Chondrocyte (in vitro differentiated cells): ENCODE measurements at regions not wholly inside any gene's neighbourhood (a gene's known extent, or its start where the extent isn't known, plus 50 kb on each side); places are given as distances from the start of the nearest gene placed in this dataset.

Experiments
- DNase-seq: peaks from one replicate; pipeline ENCODE4 v3.0.0; 2021; ENCODE audit warnings: mixed read lengths, low spot score
- H3K27ac Mint-ChIP-seq: one replicate; pipeline ENCODE4 v1.8.0; 2021; ENCODE audit warnings: mild to moderate bottlenecking, moderate library complexity, mixed read lengths; ENCODE audit not compliant: unreplicated experiment
- H3K27me3 Mint-ChIP-seq: 2 replicates; pipeline ENCODE4 v1.8.0; 2021; ENCODE audit warnings: low read depth, mixed read lengths
- H3K36me3 Mint-ChIP-seq: 2 replicates; pipeline ENCODE4 v1.8.0; 2021; ENCODE audit warnings: low read depth, mixed read lengths
- H3K4me1 Mint-ChIP-seq: 2 replicates; pipeline ENCODE4 v1.8.0; 2021; ENCODE audit warnings: low read depth, mild to moderate bottlenecking, mixed read lengths
- H3K4me3 Mint-ChIP-seq: one replicate; pipeline ENCODE4 v1.8.0; 2021; ENCODE audit warnings: mild to moderate bottlenecking, moderate library complexity, mixed read lengths; ENCODE audit not compliant: unreplicated experiment
- H3K9me3 Mint-ChIP-seq: 2 replicates; pipeline ENCODE4 v1.8.0; 2021; ENCODE audit warnings: low read depth, mixed read lengths
- TF ChIP-seq, protein P1 (sequence below): fragments of 200-600 bp; sonication (generic); IDR thresholded peaks from 2 replicates; pipeline ENCODE4 v1.5.0; 2021; ENCODE audit warnings: antibody characterized with exemption, mild to moderate bottlenecking, moderate library complexity

DNA sequence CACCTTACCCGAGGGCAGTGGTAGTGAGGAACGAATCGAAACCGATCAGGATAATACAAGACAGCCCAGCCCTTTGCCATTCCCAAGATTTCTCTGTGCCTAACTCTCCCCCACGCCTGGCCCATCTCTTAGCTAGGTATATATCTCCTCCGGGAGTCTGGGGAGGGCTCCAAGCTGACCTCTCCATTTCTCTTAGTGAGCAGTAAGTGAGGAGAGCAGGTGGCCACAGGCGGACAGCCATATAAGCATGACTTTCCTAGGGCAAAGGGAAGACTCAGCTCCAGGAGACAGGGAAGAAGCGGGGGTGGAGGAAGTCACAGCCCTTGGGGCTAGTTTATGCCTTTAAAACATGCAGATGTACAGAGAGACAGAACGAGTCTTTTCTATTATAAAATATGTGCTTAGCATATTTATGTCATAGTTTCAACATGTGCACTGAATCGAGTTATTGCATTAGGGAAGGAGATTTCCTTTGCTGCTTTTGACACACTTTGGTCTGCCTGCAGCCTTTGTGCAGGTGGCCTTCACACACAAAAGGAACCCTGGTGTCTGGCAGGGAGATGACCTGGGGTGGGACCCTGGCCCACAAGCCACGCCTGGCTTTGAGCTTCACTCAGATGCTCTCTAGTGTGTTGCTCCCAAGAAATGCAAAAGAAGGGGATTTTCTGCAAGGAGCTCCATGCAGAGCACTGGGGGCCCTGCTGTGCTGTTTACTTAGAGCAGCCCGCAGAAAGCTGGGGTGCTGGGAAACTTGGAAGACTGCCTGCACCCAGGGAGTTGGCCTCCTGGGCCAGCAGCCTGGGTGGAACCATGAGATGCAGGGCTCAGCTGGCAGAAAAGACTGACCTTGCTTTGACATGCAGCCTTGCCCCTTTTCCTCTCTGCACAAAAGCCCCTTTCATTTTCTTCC lies 613.3 kb downstream of the BCOR start:
- H3K36me3 Mint-ChIP-seq, result no peaks in the 10 kb centered on the region
- no peak overlapping the region for H3K27ac Mint-ChIP-seq
- no peaks in the 10 kb centered on the region for H3K9me3 Mint-ChIP-seq
- peaks cover 3% of the 10 kb centered on the region for H3K4me1 Mint-ChIP-seq
- TF ChIP-seq, protein P1, sequence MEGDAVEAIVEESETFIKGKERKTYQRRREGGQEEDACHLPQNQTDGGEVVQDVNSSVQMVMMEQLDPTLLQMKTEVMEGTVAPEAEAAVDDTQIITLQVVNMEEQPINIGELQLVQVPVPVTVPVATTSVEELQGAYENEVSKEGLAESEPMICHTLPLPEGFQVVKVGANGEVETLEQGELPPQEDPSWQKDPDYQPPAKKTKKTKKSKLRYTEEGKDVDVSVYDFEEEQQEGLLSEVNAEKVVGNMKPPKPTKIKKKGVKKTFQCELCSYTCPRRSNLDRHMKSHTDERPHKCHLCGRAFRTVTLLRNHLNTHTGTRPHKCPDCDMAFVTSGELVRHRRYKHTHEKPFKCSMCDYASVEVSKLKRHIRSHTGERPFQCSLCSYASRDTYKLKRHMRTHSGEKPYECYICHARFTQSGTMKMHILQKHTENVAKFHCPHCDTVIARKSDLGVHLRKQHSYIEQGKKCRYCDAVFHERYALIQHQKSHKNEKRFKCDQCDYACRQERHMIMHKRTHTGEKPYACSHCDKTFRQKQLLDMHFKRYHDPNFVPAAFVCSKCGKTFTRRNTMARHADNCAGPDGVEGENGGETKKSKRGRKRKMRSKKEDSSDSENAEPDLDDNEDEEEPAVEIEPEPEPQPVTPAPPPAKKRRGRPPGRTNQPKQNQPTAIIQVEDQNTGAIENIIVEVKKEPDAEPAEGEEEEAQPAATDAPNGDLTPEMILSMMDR, result no peak
- DNase-seq, result no peak
- H3K27me3 Mint-ChIP-seq, result no peaks in the 10 kb centered on the region
- no peak overlapping the region for H3K4me3 Mint-ChIP-seq

DNA sequence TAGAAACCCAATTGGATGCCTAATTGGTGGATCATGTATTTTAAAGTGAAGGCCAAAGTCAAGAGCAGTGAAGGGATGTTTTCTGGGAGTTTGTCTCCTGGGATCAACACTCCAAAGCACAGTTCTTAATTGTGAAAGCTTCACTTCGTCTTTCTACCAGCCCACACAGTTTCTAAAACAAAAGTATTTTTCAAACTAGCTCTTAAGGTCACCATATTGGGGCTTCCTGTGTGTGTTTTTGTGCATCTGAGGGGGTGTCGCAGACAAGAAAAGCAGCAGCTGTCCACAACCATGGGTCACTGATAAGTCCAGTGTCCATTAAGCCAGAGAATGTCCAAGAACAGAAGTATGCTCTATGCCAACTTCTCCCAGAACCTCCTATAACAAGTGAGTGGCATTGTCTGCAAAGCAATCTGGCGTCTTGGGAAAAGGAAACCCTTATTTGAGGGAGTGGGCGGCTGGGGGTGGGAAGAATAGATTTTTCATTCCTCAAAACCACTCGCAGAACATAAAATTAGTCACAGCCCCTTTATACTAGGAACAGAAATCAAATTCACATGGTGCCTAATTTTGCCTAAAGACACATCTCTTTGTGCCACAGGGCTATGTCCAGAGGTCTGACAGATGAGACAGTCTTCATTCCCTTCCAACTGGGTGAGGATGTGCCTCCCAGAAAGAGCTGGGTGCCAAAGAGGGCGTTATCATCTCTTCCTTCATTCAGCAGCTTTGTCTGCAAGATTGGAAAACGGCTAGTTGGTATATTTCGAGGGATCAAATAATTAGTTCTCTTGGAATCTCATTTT lies 610.4 kb downstream of the BCOR start:
- Mint-ChIP-seq H3K27ac (no peak overlapping the region), H3K4me3 (no peak overlapping the region), H3K9me3 (peaks cover 16% of the 10 kb centered on the region), H3K27me3 (no peaks in the 10 kb centered on the region), H3K4me1 (peaks cover 3% of the 10 kb centered on the region), H3K36me3 (no peaks in the 10 kb centered on the region)
- TF ChIP-seq, protein P1, result no peak
- DNase-seq, result no peak

DNA sequence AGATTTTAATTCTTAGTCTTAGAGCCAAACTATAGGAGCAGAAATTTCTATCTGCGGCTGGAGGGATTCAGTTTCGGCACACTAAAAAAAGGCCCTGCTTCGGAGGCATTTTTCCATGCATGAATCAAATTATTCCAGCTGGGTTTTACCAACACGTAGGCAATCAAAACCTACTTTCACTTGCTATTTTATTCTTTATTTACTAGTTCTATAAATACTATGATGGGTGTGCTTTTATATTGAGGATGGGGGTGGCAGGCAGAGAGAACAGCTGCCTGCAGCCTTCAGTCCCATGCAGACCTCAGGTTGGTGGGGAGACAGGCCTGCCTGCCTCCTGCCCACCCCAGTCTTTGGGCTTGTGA lies 609.8 kb downstream of the BCOR start:
- H3K4me3 Mint-ChIP-seq, result no peak overlapping the region
- H3K9me3 Mint-ChIP-seq, result peaks cover 21% of the 10 kb centered on the region
- no peaks in the 10 kb centered on the region for H3K27me3 Mint-ChIP-seq
- no peaks in the 10 kb centered on the region for H3K36me3 Mint-ChIP-seq
- TF ChIP-seq, protein P1, result no peak
- no peak for DNase-seq
- peaks cover 3% of the 10 kb centered on the region for H3K4me1 Mint-ChIP-seq
- no peak overlapping the region for H3K27ac Mint-ChIP-seq

DNA sequence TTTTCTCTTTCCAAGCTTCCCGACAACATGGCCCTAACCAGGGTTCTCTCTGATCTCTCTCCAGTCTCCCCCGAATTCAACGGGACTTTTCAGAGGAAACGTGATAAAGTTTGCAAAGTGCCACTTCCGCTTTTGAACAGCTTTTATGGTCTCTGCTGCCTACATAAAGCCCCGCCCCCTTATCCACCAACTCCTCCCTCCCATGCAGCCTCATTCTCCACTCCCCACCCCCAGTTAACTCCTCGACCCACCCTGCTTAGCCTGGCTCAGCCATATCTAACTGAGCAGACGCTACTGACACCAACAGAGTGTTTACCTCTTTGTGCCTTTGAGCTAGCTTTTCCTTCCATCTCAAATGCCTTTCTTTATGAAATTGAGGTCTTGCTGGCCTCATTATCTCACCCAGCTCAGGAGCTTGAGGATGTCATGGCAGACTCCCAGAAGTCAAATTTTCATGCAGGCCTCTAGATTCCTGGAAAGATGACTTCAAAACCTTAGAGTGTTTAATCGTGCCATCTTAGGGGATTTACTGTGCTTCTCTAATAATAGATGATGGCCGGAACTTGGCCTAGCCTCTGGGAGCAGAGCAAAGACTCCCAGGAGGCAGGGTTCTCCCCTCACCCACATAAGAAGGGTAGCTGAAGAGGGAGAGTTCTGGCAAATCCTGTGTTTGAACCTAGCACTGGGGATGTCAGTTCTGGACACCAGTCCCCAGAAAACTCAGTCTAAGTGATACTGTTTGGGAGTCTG lies 606.0 kb downstream of the BCOR start:
- no peak for DNase-seq
- Mint-ChIP-seq H3K36me3 (no peaks in the 10 kb centered on the region), H3K4me3 (no peak overlapping the region), H3K27ac (no peak overlapping the region), H3K27me3 (no peaks in the 10 kb centered on the region), H3K4me1 (no peaks in the 10 kb centered on the region), H3K9me3 (peaks cover 22% of the 10 kb centered on the region)
- TF ChIP-seq, protein P1, result no peak
